KG1 (cell line): ENCODE measurements at regions not wholly inside any gene's neighbourhood (a gene's known extent, or its start where the extent isn't known, plus 50 kb on each side); places are given as distances from the start of the nearest gene placed in this dataset.
A peak's percentile ranks its signal among the peaks of the same experiment; 100 is the strongest.

Experiments used
- DNase-seq: peaks from one replicate; lab custom pipeline; 2025; lab: John Stamatoyannopoulos, UW

DNA sequence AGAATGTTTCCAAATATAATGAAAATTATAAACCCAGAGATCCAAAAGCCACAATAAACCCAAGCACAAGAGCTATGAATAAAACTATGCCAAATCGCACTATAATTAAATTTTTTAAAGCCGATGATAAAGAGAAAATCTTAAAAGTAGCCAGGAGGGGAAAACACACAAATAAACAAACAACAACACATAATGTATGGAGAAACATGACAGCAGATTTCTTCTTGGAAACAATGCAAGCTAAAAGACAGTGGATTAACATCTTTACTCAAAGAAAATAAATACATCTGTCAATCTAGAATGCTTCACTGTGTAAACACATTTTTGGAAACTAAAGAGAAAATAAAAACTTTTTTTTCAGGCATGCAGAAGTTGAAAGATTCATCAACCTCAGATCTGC, 53.0 kb upstream of the SMOX start:
- DNase-seq, result no peak

DNA sequence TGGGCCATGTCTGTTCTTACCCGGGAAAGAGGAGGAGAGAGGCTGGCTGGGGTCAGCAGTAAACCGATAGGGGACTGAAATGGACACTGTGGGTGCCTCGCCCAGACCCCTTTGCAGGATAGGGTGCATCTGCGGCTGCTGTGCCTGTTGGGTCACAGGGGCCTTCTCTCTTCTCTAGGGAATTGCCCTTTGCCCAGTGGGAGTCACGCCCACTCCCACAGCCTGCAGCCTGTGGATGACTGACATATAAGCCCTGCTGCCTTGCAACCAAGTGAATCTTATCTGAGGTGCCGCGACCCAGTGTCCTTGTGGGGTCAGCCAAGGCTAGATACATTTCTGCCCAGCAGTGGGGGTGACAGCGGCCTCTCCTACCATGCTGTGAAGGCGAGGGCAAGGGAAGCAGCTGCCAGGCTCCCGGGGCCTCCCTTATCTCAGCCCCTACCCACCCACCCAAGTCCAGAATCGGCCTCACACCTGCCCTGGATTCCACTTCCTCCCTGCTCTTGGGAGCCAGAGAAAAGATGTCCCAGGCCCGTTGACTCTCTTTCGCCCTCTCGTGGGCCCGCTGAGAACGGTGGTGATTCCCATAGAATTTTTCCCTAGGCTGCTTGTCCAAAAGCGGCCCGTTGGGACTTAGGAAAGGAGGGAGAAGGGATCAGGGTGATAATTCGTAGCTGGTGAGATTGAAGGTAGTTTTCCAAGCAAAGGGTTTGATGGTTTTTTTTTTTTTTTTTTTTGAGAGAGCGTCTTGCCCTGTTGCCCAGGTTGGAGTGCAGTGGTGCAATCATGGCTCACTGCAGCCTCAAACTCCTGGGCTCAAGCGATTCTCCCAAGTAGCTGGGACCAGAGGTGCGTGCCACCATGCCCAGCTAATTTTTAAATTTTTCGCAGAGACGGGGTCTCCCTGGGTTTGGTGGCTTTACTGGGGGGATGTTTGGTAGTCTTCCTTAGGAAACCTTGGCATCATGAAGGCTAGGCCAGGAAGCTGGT, 56.8 kb upstream of the SMOX start:
- DNase-seq, result peak; percentile 10

DNA sequence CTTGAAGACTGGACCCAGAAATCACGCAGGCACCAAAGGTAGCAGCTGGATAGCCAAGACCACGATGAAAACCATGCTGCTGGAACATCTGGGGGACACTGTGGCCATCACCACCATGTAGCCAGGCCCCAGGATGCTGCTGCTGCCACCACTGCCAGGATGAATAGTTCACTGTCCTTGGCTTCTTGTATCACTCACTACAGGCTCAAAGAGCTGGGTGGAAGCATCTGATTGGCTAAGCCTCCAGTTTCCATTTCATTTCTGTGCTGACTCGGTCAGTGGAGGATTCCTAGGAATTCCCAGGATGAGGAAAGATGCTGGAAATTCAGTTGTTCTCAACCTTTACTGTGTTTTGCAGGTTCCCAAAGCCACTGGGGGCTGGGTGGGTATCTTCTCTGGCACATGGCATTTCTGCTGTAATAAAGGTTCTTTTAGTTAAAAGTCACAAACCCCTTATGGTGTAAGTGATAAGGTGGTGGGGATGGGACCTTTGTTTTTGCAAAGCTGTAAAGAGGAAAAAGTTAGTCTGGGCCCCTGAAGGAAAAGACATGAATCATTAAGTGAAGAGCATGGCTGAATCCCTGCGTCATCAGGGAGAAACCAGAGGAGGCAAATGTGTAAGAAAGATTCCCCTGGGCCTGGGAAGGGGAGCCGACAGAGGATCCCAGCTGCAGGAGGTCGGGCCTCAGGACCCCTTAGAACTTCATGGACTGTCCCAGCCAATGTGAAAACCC, 57.7 kb upstream of the SMOX start:
- no peak for DNase-seq

DNA sequence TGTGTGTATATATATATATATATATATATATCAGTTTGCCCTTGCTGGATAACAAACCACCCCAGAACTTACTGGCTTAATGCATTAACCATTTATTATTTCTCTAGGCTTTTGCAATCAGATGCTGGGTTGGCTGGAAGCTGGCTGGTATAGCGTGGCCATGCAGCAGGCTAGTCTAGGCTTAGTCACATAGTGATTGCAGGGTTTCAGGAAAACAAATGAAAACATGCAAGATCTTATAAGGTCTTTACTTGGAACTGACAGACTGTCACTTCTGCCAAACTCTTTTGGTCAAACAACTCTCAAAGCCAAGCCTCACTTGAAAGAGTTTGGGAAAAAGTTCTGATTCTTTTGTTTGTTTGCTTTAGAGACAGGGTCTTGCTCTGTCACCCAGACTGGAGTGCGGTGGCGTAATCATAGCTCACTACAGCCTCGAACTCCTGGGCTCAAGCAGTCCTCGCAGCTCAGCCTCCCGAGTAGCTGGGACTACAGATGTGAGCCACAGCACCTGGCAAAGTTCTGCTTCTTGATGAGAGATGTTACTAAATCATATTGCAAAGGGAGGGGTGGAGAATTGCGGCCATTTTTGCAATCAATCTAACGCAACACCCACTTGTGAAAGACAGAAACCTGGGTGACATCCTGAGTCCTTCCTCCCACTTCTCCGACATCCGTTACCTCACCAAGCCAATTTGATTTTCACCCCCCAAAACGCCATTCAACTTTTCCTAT, 58.7 kb upstream of the SMOX start:
- DNase-seq, result no peak

DNA sequence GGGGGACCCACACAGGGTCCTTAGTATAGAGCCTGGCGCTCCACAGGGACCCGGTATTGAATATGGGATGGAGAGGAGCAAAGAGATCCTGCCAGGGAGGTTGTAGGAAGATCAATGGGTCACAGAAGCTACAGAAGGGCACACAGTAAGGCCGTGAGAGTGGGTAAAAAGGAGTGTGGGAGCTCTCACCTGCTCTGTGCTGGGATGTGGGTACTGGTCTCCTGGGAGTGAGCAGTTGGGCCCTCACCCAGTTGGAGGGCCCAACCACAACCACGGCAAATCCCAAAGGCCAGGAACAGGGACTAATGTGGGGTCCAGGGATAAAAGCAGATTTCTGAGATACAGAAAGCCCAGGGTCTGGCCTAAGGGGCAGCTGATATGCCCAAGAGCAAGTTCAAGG, 59.9 kb upstream of the SMOX start:
- no peak for DNase-seq

DNA sequence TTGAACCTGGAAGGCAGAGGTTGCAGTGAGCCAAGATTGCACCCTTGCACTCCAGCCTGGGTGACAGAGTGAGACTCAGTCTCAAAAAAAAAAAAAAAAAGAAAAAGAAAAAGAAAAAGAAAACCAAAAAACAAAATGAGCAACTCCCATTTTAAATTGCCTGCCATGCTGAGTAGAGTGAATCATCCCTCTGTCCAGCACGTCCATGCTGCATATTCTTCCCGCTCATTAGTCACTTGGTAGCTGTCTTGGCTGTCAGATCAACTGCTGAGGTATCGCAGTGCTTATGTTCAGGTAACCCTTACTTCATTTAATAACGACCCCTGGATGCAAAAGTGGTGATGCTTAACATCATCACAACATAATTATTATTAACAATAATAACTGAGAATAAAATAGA, 60.7 kb upstream of the SMOX start:
- no peak for DNase-seq

DNA sequence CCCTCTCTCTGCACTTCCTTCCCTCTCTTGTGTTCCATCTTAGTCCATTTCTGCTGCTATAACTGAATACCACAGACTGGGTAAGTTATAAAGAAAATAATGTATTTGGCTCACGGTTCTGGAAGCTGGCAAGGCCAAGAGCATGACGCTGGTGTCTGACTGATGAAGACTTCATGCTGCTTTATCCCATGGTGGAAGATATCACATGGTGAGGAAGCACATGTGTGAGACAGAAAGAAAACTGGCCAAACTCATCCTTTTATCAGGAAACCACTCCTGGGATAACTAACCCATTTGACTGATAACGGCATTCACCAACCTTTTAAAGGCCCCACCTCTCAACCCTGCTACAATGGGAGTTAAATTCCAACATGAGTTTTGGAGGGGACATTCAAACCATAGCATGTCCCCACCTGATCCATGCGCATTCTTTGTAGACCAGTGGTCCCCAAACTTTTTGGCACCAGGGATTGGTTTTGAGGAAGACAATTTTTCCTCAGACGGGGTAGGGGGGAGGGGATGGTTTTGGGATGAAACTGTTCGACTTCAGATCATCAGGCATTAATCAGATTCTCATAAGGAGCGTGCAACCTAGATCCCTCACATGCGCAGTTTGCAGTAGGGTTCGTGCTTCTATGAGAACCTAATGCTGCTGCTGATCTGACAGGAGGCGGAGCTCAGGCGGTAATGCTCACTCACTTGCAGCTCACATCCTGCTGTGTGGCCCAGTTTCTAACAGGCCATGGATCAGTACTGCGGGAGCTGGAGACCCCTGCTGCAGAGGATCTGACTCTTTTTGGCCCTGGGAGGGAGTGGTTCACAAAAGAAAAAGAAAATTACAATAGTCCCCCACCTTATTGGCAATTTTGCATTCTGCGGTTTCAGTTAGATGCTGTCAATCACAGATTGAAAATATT, 61.6 kb upstream of the SMOX start:
- no peak for DNase-seq

DNA sequence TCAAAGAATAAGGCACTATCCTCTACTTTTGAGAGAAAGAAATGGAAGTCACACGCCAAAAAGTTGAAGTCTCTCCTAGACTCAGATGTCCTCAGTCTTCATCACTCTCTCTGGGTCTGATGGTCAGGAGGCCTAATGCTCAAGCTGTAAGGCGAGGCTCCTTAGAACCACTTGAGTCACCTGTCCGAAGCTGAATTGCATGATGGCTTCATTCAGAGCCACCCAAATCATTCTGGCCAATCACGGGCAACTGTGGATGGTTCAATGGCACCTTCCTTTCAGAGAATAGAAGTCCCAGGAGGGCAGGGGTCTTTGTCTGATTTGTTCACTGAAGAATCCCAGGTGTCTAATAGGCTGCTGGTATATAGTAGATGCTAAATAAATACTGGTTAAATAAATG, 63.9 kb upstream of the SMOX start:
- DNase-seq, result no peak

DNA sequence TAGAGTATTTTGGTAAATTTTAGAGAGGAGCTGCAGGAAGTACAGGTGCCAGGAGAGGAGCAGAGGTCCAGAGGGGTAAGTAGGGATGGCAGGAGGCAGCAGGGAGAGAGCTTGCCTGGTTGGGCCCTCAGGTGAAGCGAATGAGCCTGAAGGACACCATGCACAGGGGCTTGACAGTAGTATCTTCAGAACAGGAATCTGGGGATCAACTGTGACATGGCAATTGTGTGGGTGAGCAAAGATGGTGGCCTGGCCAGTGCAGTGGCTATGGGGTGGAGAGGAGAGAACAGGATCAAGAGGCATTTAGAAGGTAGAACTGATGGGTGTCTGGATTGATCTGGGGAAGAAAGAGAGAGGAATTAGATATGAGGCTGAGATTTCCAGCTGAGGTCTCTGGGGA, 64.5 kb upstream of the SMOX start:
- no peak for DNase-seq

DNA sequence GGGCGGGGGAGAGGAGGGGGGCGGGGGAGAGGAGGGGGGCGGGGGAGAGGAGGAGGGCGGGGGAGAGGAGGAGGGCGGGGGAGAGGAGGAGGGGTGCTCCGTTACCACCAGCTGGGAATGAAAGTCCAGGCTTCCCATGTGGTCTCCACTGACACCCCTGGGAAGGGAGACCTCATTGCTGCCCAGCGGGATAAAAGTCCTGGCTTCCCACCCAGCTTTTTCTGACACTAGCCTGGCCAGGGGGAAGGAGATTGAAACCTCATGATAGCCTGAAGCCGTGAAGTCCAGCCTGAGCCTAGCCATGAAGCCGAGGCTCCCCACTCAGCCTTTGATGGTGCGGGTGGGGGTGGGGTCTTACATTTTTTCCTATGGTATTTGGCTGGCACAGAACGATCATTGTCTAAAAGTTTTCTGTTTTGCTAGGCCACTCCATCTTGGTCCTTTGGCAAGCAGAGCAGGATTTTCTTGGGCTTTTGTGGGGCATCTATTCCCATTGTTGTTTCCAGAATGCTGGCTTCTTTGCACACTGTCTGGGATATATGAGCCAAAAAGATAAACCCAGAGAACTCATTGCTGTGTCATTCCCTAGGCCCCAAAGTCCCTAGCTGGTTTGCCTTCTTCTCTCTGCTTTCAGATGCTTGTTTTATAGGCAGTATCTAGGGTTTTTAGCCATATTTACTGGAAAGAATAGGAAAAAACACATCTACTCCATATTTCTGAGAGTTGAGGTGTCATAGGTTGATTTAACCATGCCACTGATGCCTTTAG, 65.3 kb upstream of the SMOX start:
- DNase-seq, result no peak

DNA sequence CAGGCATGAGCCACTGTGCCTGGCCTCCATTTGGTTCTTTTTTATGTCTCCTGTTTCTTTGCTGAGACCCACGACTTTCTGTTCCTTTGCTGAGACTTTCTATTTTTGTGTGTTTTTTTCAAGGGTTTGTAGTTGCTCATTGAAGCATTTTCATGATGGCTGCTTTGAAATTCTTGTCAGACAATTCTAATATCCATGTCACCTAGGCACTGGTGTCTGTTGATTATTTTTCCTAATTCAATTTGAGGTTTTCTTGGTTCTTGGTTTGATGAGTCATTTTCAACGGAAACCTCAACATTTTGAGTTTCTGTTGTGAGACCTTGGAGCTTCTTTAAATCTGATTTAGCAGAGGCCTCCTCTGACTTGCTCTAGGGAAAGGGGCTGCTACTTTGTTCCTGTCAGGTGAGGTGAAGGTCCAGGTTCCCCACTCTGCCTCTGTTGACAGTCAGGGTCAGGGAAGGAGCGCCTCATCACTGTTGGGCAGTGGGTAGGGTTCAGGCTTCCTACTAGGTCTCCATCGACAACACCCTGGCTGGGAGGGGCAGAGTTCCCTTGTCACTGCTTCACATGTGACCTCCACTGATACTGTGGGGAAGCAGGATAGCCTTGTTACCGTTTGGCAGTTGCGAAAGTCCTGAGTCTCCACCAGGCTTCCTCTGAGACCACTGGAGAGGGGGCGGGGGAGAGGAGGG, 66.1 kb upstream of the SMOX start:
- DNase-seq, result peak; percentile 92

DNA sequence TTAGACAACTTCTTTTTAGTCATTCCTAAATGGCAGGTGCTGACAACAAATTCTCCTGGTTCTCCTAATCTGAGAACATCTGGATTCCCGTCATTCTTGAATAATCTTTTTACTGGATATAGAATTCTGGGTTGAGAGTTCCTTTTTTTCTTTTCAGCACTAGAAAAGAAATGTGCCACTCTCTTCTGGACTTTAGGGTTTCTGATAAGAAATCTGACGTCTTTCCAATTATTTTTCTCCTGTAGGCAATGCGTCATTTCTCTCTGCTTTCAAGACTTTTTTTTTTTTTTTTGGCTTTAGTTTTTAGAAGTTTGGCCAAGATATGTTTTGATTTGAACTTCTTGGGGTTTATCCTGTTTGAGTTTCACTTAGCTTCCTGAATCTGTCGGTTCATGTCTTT, 66.1 kb upstream of the RNF24 start:
- DNase-seq, result no peak

DNA sequence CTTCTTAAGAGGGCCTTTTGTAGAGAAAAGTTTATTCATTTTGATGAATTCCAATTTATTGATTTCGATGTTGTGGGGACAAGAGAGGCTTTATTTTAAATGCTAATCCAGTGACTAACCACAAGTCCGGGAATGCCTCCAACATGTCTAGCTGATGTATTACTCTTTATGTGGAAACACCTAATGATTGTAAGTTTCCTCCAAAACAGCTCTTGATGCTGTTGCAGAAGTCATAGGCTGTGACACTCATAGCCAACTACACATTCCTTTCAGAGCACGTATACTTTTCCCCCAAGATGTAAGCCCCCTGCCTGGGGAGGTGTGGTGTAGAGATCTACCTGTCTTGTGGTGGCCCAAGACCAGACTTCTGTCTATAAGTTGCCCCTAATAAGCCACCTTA, 61.3 kb upstream of the RNF24 start:
- DNase-seq, result no peak

DNA sequence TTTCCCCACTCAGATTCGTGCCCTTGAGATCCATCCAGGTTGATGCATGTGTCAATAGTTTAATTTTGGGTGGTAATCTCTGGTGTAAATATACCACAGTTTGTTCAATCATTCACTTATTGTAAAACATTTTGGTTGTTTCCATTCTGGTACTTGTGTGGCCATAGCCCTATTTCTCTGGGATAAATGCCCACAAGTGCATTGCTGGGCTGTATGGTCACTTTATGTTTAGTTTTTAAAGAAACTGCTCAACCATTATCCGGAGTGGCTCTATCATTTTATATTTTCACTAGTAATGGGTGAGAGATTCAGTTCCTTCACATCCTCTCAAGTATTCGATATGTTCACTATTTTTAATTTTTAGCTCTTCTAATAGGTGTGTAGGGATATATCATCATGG, 60.7 kb upstream of the RNF24 start:
- no peak for DNase-seq

DNA sequence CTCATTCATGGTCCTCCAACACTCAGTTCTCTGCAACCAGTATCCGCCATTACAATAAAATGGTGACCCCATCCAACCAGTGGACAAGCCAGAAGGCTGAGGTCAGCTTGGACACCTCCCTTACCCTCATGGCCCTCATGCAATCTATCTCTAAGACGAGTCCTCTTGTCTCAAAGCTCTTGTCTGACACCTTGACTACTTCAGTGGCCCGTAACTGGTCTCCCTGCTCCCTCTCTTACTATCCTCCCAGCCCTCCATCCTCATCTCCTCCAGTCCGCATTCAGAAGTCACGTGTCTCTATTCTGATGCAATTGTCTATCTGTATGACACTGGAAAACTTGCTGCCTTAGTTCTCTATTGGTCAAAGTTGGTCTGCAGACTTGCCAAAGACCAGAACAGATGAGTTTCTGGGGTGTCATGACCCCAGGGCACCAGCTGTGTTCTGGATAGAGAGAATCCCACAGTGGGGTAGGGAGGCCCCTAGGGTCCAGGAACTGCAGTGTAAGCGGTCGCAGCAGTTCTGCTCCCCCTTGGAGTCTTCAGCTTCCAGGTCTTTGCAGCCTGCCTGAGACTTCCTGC, 59.6 kb upstream of the RNF24 start:
- DNase-seq, result no peak

DNA sequence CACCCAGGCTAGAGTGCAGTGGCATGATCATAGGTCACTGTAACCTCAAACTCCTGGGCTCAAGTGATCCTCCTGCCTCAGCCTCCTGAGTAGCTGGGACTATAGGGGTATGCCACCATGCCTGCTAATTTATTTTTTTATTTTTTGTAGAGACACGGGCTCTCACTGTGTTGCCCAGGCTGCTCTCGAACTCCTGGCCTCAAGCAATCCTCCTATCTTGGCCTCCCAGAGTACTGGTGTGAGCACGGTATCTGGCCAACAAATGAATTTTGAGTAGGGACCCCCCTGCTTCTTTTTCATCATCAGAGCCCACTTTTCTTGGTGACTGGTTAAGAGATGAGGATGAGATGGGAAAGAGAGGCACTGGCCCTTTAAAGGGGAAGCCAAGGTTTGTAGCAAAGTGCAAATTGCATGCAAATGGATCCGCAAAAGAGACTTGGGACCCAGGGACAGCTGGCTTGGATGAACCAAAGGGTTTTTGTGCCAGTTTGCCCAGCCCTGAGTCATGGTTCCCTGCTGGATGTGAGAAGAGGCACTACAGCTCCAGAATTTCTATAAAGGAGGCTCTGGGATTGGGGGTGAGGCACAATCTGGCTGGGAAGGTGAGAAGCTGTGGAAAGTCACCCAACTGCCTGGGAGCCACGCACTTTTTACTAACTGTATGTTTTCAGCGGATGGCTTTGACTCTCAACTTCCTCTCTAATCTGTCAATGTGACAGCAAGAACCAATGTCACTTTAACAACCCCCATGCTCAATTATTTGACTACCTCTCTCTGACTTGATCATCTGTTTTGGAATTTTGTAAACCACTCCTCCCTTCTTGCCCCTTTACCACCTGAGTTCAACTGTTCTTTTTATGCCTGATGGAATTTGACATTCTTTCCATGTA, 58.7 kb upstream of the RNF24 start:
- no peak for DNase-seq

DNA sequence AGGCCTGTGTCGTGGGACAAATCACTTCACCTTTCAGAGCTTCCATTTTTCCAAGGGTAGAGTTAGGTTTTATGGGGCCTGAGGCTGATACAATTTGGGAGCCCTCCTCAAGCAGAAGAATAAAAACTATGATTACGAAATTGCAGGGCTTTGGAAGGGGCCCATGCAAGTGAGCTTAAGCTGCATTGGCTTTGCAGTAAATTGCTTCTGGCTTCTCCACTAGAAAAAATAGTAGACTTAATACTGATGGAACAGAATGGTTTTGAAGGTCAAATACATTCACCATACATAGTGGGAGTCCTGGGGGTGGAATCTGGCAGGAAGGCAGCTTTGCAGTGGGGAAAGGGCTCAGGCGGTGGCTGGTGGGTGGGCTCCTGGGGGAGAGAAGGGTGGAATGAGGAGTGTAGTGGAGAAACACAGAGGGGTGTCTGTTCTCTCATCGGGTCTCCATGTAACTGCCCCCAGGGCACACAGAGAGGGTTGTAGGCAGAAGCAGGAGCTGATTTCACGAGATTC, 55.9 kb upstream of the RNF24 start:
- no peak for DNase-seq

DNA sequence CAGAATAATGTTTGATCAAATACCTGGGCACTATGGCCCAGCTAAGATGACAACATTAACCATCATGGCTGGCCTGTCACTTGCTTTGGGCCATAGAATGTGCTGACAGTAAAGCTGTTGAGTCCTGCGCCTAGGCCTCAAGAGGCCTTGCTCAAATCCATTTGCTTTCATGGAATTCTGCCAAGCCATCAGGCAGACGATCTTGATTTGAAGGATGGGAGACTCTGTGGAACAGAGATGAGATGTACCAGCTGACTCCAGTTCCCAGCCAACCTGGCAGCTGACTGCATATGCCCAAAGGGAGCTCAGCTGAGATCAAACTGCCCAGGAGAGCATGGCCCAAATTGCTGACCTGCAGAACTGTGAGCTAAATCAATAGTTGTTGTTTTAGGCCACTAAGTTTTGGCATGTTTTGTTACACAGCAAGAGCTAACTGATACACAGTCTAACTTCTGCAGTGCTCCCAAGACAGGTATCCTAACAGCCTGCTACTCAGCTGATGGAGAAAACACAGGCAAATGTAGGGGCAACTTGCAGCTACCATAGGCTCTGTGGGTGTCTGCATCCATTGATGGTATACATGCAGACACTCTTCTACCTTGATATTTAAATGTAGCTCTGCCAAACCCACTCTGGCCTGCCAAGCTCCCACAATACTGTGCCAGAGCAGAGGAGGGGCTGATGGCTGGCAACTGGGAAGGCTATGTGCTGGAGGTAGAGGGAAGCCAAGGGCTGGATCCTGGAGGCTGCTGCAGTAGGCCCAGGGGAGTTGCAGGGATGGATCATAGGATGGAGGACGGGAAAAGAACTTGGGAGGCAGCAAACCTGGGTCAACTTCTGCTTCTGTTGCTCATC, 55.2 kb upstream of the RNF24 start:
- no peak for DNase-seq
